MV-4-11 (cell line): ENCODE measurements at regions not wholly inside any gene's neighbourhood (a gene's known extent, or its start where the extent isn't known, plus 50 kb on each side); places are given as distances from the start of the nearest gene placed in this dataset.
"Not testable (repeated sequence)": the region's sequence is repeated elsewhere in the genome, so short reads cannot be mapped to it uniquely, and the experiment has no call there.

Experiments used
- DNase-seq: peaks from one replicate; lab custom pipeline; 2025; lab: John Stamatoyannopoulos, UW

GRCh38 chrX:52585892-52586291, 68.8 kb downstream of the SSX7 start:
- no peak for DNase-seq

GRCh38 chrX:52577464-52578173, 60.8 kb upstream of the XAGE1B start:
- no peak for DNase-seq

DNA sequence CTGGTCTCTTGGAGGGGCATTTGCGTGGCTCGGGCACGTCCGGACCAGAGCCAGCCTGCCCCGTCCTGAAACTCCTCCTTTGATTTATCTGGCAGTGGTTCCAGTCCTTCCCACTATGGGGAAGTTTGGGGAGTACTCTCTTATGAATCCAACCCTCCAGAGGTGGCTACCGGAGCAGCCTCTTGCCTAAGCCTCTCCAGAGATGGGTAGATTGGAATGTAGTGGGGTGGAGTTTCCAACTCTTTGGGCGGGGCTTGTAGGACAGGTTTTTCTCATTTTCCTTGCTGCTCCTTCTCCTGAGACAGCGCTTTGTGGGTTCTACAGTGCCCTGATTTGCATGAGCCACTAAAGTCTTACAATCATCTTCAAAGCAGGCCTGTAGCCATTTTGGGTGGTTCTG, 60.1 kb upstream of the XAGE1B start:
- DNase-seq = no peak

- no peak for DNase-seq
Observed at GRCh38 chrX:52576474-52576873, 59.6 kb upstream of the XAGE1B start.

- DNase-seq = peak; percentile 23
Observed at GRCh38 chrX:52574416-52575275, 57.8 kb upstream of the XAGE1B start.

DNA sequence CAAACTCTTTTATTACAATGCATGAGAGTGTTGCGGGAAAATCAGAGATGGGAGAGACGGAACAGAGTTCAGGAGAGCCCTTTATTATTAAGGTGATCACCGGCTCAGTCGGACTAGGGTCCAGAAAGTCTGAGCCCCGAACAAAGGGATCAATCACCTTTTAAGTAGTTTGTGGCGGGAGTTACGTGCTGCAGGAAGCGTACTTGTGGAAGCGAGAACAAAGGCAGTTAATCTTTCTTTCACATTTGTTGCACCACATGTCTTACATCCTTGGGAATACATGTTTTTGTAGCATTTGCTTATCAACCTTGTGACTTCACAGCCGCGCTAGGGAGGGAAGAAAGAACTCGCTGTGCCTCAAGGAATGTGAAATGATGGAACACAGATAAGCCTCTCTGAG, 51.3 kb upstream of the XAGE1B start:
- DNase-seq = not testable (repeated sequence)
